SK-N-SH treated with all-trans-retinoic acid at 6 μM for 48 hours (cell line): ENCODE measurements at regions not wholly inside any gene's neighbourhood (a gene's known extent, or its start where the extent isn't known, plus 50 kb on each side); places are given as distances from the start of the nearest gene placed in this dataset.

ENCODE experiments used
- ATAC-seq: fragments of 200-7000 bp; cut with Tn5 transposase; 3 replicates; pipeline ENCODE4 v1.9.1; 2020; ENCODE audit warnings: mild to moderate bottlenecking, moderate library complexity
- ARNTL ChIP-seq: fragments of 450-650 bp; formaldehyde crosslinking; IDR thresholded peaks from 2 replicates; pipeline ENCODE4 v1.5.0; 2020; ENCODE audit warnings: low read depth, mild to moderate bottlenecking, moderate library complexity, borderline replicate concordance
- BACH2 ChIP-seq: fragments of 250-450 bp; sonication (Bioruptor Pico); IDR thresholded peaks from 2 replicates; pipeline ENCODE4 v1.9.0; 2021; ENCODE audit warnings: mild to moderate bottlenecking, borderline replicate concordance
- CREB5 ChIP-seq: fragments of 250-450 bp; sonication (Bioruptor Pico); IDR thresholded peaks from 2 replicates; pipeline ENCODE4 v1.5.1; 2020; ENCODE audit warnings: low read depth, mild to moderate bottlenecking, moderate library complexity
- CSRNP3 ChIP-seq: fragments of 250-450 bp; sonication (Bioruptor Pico); IDR thresholded peaks from 2 replicates; pipeline ENCODE4 v1.5.1; 2021; ENCODE audit warnings: mild to moderate bottlenecking, moderate library complexity
- ESRRG ChIP-seq: fragments of 250-450 bp; sonication (Bioruptor Pico); IDR thresholded peaks from 2 replicates; pipeline ENCODE4 v1.6.1; 2021; ENCODE audit warnings: mild to moderate bottlenecking
- GLIS3 ChIP-seq: fragments of 250-450 bp; sonication (Bioruptor Pico); IDR thresholded peaks from 2 replicates; pipeline ENCODE4 v1.5.0; 2020; ENCODE audit warnings: mild to moderate bottlenecking, moderate library complexity
- ISL1 ChIP-seq: fragments of 250-450 bp; sonication (Bioruptor Pico); IDR thresholded peaks from 2 replicates; pipeline ENCODE4 v2.1.2; 2022; ENCODE audit warnings: mild to moderate bottlenecking, moderate library complexity
- OSR1 ChIP-seq: fragments of 250-450 bp; sonication (Bioruptor Pico); IDR thresholded peaks from 2 replicates; pipeline ENCODE4 v1.8.0; 2022; ENCODE audit warnings: moderate library complexity, mild to moderate bottlenecking, inconsistent platforms
- POU6F1 ChIP-seq: fragments of 250-450 bp; sonication (Bioruptor Pico); IDR thresholded peaks from 2 replicates; pipeline ENCODE4 v1.8.0; 2021; ENCODE audit warnings: low read depth, mild to moderate bottlenecking, moderate library complexity, borderline replicate concordance
- PPARA ChIP-seq: fragments of 250-450 bp; sonication (Bioruptor Pico); IDR thresholded peaks from 2 replicates; pipeline ENCODE4 v1.5.0; 2020; ENCODE audit warnings: mild to moderate bottlenecking, borderline replicate concordance
- RARB ChIP-seq: fragments of 250-450 bp; sonication (Bioruptor Pico); IDR thresholded peaks from 2 replicates; pipeline ENCODE4 v1.8.0; 2021; ENCODE audit warnings: mild to moderate bottlenecking, moderate library complexity
- SNAI2 ChIP-seq: fragments of 250-450 bp; sonication (Bioruptor Pico); IDR thresholded peaks from 2 replicates; pipeline ENCODE4 v1.5.0; 2020; ENCODE audit warnings: mild to moderate bottlenecking, moderate library complexity
- TCF4 ChIP-seq: fragments of 250-450 bp; sonication (Bioruptor Pico); IDR thresholded peaks from 2 replicates; pipeline ENCODE4 v1.8.0; 2021; ENCODE audit warnings: mild to moderate bottlenecking, moderate library complexity, borderline replicate concordance
- TOX ChIP-seq: fragments of 250-450 bp; sonication (Bioruptor Pico); IDR thresholded peaks from 2 replicates; pipeline ENCODE4 v1.8.0; 2021; ENCODE audit warnings: mild to moderate bottlenecking, moderate library complexity, borderline replicate concordance
- TSHZ2 ChIP-seq: fragments of 250-450 bp; sonication (Bioruptor Pico); IDR thresholded peaks from 2 replicates; pipeline ENCODE4 v1.5.0; 2020; ENCODE audit warnings: mild to moderate bottlenecking, moderate library complexity
- ZFP3 ChIP-seq: fragments of 250-450 bp; sonication (Bioruptor Pico); IDR thresholded peaks from 2 replicates; pipeline ENCODE4 v1.5.0; 2020; ENCODE audit warnings: mild to moderate bottlenecking, moderate library complexity
- ZNF70 ChIP-seq: fragments of 450-650 bp; formaldehyde crosslinking; IDR thresholded peaks from 2 replicates; pipeline ENCODE4 v1.5.0; 2020; ENCODE audit warnings: mild to moderate bottlenecking, moderate library complexity
- ZNF8 ChIP-seq: fragments of 450-650 bp; formaldehyde crosslinking; IDR thresholded peaks from 2 replicates; pipeline ENCODE4 v1.5.0; 2020; ENCODE audit warnings: mild to moderate bottlenecking, moderate library complexity

- ATAC-seq: no peak
- TF ChIP-seq GLIS3: no peak
- TF ChIP-seq OSR1 (CRISPR knock-in tag): no peak
- TF ChIP-seq ESRRG (CRISPR knock-in tag): no peak
- TF ChIP-seq TCF4 (CRISPR knock-in tag): no peak
These were observed 170.8 kb upstream of the ADAMTS16 start for GRCh38 chr5:4969351-4969750.

- TF ChIP-seq BACH2 (CRISPR knock-in tag) (no peak), SNAI2 (CRISPR knock-in tag) (no peak), RARB (no peak), CSRNP3 (CRISPR knock-in tag) (no peak), PPARA (no peak), ISL1 (CRISPR knock-in tag) (no peak), ZFP3 (CRISPR knock-in tag) (no peak), TOX (no peak), ESRRG (CRISPR knock-in tag) (no peak), POU6F1 (no peak), CREB5 (no peak), ZNF70 (no peak), OSR1 (CRISPR knock-in tag) (no peak), ARNTL (CRISPR knock-in tag) (no peak), TSHZ2 (CRISPR knock-in tag) (no peak), TCF4 (CRISPR knock-in tag) (no peak)
- TF ChIP-seq, all 23 proteins: peak for 0
- no peak for ATAC-seq
These were observed 170.0 kb upstream of the ADAMTS16 start for GRCh38 chr5:4970171-4970570.

GRCh38 chr5:4976902-4977301 is 163.2 kb upstream of the ADAMTS16 start:
- no peak for ATAC-seq
- no peak for TF ChIP-seq GLIS3
- no peak for TF ChIP-seq ZNF8
- TF ChIP-seq CREB5: no peak
- TF ChIP-seq TSHZ2 (CRISPR knock-in tag): no peak
- TF ChIP-seq ESRRG (CRISPR knock-in tag): no peak
- TF ChIP-seq POU6F1: no peak
- no peak for TF ChIP-seq BACH2 (CRISPR knock-in tag)
- TF ChIP-seq TCF4 (CRISPR knock-in tag): no peak
- TF ChIP-seq TOX: no peak
- TF ChIP-seq ISL1 (CRISPR knock-in tag): no peak
